ENCODE measurements at regions not wholly inside any gene's neighbourhood (a gene's known extent, or its start where the extent isn't known, plus 50 kb on each side); places are given as distances from the start of the nearest gene placed in this dataset.

GRCh38 chr9:80665479-80665878 lies 1023.9 kb downstream of the TLE1 start:
- H3K4me2 ChIP-seq (ENCODE audit: insufficient read depth in 1 of 2, low read depth in 2 of 2, low read length in 2 of 2) = no peak overlapping the region
- no peaks in the 10 kb centered on the region for H3K36me3 ChIP-seq (ENCODE audit: control insufficient read depth in 2 of 4, insufficient read depth in 4 of 4, low read length in 3 of 4)
- ChIA-PET POLR2A (ENCODE audit: partially characterized antibody) (no interaction called here), CTCF (ENCODE audit: partially characterized antibody) (no interaction called here)
- H3K4me3 ChIP-seq (ENCODE audit: extremely low read depth in 1 of 4, insufficient read depth in 2 of 4, low read depth in 3 of 4, low read length in 4 of 4) = no peak overlapping the region
- no peak overlapping the region for H3K14ac ChIP-seq (ENCODE audit: insufficient read length)
- no peak overlapping the region for H2BK20ac ChIP-seq (ENCODE audit: low read length)
- H3K9me3 ChIP-seq (ENCODE audit: insufficient read depth in 2 of 2, low read depth in 1 of 2, low read length in 1 of 2) = peaks cover 12 to 16% of the 10 kb centered on the region in 2 experiments
- no peak overlapping the region for H3K56ac ChIP-seq (replicated peaks; ENCODE audit: insufficient read length, low read depth, low read length)
- H4K5ac ChIP-seq (ENCODE audit: insufficient read length, low read depth, low read length) = no peak overlapping the region
- H3K4me1 ChIP-seq (replicated peaks in 1 of 4; ENCODE audit: control insufficient read depth in 3 of 4, insufficient read depth in 4 of 4, low read length in 3 of 4) = no peaks in the 10 kb centered on the region
- no peak overlapping the region for H4K91ac ChIP-seq (replicated peaks; ENCODE audit: insufficient read length, low read length)
- no peak overlapping the region for H3K4ac ChIP-seq (replicated peaks; ENCODE audit: insufficient read length, low read depth, low read length)
- no peak overlapping the region for H2BK5ac ChIP-seq (ENCODE audit: low read depth, low read length)
- no peak overlapping the region for H2BK15ac ChIP-seq (ENCODE audit: low read length)
- no peak overlapping the region for H4K8ac ChIP-seq (ENCODE audit: extremely low read depth, insufficient read depth, low read length)
- H3K23me2 ChIP-seq (ENCODE audit: low read depth, low read length) = no peaks in the 10 kb centered on the region
- H3K79me1 ChIP-seq (ENCODE audit: low read depth, low read length) = no peaks in the 10 kb centered on the region
- H2BK12ac ChIP-seq (ENCODE audit: low read depth, low read length) = no peak overlapping the region
- H2AK5ac ChIP-seq (ENCODE audit: low read depth, low read length) = no peak overlapping the region
- no peaks in the 10 kb centered on the region for H4K20me1 ChIP-seq (replicated peaks in 1 of 2; ENCODE audit: control insufficient read depth in 1 of 2, insufficient read depth in 2 of 2, low read length in 2 of 2)
- H3K27me3 ChIP-seq (replicated peaks in 1 of 4; ENCODE audit: control insufficient read depth in 3 of 4, extremely low read depth in 1 of 4, insufficient read depth in 3 of 4, low read length in 3 of 4) = no peaks in the 10 kb centered on the region
- no peak overlapping the region for H3K27ac ChIP-seq (ENCODE audit: low read depth, low read length)
- DNase-seq (ENCODE audit: low read depth in 1 of 2, low spot score in 2 of 2) (no peak), FAIRE-seq (no peak)
- H3K9ac ChIP-seq (replicated peaks in 1 of 4; ENCODE audit: extremely low read depth in 1 of 4, low read depth in 3 of 4, low read length in 3 of 4) = no peak overlapping the region
- no peak overlapping the region for H3K23ac ChIP-seq (ENCODE audit: insufficient read length)
- H2BK120ac ChIP-seq (replicated peaks; ENCODE audit: low read depth, low read length) = no peak overlapping the region
- H2AFZ ChIP-seq (ENCODE audit: low read length) = no peak overlapping the region
- no peaks in the 10 kb centered on the region for H3K79me2 ChIP-seq (ENCODE audit: control insufficient read depth in 1 of 2, insufficient read depth in 2 of 2, low read length in 2 of 2)
- no peak overlapping the region for H3K18ac ChIP-seq (ENCODE audit: extremely low read depth, low read length)
- TF ChIP-seq CEBPB (IDR thresholded peaks at IDR 0.05; ENCODE audit: low read depth, low read length) = no peak
- no peak for TF ChIP-seq TAF7 (optimal IDR thresholded peaks at IDR 0.05; ENCODE audit: borderline replicate concordance, low read depth, low read length)
- TF ChIP-seq POLR2A (IDR thresholded peaks at IDR 0.05; ENCODE audit: control extremely low read depth in 1 of 2, low read depth in 2 of 2, low read length in 2 of 2) = no peak
- no peak for TF ChIP-seq CBX8 (IDR thresholded peaks at IDR 0.05; ENCODE audit: borderline replicate concordance, low read depth, low read length)
